Mucosa of gallbladder (tissue), 1 donor: ENCODE measurements at regions not wholly inside any gene's neighbourhood (a gene's known extent, or its start where the extent isn't known, plus 50 kb on each side); places are given as distances from the start of the nearest gene placed in this dataset.
"Not testable (repeated sequence)": the region's sequence is repeated elsewhere in the genome, so short reads cannot be mapped to it uniquely, and the experiment has no call there.

Experiments used
- DNase-seq: peaks from one replicate; pipeline ENCODE4 v3.0.0-alpha.2; 2020; ENCODE audit warnings: low spot score
- donor health status: DM: no; HTN: no; CAD: no.

DNA sequence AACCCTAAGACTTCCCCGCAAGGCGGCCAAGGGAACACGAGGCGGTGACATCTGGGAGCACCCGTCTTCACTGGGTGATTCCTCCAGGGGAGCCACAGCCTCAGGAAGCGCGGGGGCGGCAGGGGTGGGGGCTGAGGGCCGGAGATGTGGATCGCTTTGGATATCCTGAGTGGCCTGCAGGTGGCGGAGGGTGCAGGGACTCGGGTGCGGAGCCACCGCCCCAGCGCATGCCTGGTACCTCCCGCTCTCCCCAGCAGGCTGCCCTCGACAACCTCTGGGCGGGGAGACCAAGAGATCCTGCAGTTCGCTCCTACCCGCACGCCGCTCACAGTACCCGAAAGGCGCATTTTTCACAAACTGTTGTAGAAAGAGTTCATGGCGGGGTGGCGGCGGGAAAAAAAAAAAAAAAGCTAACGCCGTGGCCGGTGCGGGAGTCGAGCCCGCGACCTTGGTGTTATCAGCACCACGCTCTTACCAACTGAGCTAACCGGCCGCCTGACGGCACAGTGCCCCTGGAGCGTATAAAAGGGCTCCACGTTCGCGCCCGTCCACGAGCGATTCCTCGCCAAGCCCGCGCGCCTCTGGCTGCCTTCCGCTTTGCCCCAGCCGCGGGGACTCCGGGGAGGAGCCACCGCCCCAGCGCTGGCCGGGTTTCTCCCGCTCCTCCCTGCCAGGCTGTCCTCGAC is 124.7 kb upstream of the PRKX start:
- DNase-seq = not testable (repeated sequence)

GRCh38 chrX:3837211-3837610 is 123.8 kb upstream of the PRKX start:
- DNase-seq = not testable (repeated sequence)

DNA sequence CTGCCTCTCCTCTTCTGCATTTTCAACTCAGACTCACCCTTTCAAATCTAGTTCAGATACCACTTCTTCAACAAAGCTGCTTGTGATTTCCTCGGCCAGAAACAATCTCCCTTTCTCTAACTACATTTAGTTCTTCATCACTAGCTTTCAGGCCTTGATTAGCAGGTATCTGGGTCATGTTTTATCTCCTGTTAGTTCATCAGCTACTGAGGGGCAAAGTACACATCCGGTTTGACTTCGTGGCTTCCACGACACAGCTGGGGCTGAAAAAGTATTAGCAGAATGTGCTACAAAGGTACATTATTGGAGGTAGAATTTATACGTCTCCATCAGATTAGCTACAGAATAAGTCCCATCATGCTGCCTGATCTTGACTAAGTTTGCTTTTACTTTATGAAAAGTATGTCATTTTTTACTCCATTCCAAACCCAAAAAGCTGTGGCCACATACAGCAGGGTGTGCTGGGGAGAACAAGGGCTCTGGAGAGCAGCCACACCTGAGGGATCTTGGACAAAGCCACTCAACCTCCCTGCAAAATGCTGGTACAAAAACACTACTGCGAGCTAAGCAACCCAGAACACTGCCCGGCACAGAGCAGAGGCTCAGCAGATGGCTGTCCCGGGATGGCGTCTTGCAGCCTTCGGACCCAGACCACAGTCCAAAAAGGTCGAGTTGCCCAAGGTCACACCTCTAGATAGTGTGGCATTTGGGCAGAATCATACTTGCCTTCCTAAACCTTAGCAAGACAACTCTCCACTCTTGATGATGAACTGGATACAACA is 120.5 kb upstream of the PRKX start:
- not testable (repeated sequence) for DNase-seq

DNA sequence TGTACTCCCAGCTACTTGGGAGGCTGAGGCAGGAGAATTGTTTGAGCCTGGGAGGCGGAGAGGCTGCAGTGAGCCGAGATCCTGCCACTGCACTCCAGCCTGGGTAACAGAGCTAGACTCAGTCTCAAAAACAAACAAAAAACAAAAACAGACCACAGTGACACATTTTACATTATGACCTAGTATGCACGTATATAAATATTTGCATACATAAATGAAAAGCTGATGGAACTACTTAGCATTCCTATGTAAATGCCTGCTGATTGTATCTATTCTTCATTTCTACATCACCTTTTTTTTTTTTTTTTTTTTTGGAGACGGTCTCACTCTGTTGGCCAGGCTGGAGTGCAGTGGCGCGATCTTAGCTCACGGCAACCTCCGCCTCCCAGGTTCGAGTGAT is 116.6 kb upstream of the PRKX start:
- DNase-seq = not testable (repeated sequence)

- not testable (repeated sequence) for DNase-seq
These were observed 115.6 kb upstream of the PRKX start for GRCh38 chrX:3829041-3829531.

GRCh38 chrX:3828378-3829040 is 115.1 kb upstream of the PRKX start:
- DNase-seq = not testable (repeated sequence)

- DNase-seq = not testable (repeated sequence)
These were observed 110.6 kb upstream of the PRKX start for GRCh38 chrX:3824008-3824407.

- no peak for DNase-seq
These were observed 106.7 kb upstream of the PRKX start for GRCh38 chrX:3820167-3820566.

DNA sequence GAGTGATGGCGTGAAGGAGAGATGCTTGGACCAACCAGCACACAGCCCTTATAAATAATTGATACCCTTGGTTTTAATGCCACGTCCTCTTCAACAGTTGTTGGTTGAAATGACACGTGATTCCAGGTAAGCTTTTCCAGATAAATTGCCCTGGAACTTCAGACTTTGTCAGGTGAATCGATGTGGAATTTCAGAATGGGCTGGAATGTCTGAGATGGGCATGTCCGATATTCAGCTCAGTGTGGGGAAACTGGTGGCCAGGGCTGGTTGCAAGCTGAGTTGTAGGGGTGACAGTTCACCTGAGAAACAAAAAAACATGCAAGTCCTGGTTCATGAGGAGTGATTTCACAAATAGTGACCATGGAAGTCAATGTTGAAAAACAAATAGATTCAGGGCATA is 104.0 kb upstream of the PRKX start:
- DNase-seq = not testable (repeated sequence)

DNA sequence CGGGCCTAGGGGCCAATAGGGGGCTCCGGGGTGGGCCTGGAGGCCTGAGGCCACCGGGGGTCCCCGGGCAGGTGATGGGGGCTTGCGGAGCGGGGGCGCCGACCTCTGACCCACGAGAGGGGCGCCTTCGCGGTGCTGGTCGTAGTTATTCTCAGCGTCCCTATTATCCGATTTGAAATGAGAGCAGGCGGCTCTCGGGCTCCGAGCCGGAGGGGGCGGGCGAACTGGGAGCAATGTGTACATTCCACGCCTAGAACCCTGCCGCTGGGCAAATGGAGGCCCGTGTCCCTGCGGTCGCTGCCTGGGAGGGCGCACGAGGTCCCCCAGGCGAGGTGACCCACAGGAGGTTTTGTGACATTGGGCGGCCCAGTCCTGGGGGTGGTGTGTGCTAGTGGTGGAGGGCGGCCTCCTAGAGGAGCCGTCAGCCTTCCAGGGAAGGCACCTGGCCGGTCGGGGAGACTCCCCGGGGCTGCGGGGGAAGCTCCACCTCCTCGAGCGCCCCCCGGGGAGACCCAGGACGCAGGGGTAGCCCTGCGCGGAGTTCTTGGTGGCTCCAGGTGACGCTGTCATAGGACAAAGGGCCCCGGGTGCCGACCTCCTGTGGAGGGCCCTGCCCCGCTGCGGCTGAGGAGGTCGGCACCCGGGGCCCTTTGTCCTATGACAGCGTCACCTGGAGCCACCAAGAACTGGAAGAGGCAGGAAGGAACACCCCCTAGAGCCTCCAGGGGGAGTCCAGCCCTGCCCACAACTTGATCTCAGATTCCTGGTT is 102.6 kb upstream of the PRKX start:
- DNase-seq = peak; percentile 52

DNA sequence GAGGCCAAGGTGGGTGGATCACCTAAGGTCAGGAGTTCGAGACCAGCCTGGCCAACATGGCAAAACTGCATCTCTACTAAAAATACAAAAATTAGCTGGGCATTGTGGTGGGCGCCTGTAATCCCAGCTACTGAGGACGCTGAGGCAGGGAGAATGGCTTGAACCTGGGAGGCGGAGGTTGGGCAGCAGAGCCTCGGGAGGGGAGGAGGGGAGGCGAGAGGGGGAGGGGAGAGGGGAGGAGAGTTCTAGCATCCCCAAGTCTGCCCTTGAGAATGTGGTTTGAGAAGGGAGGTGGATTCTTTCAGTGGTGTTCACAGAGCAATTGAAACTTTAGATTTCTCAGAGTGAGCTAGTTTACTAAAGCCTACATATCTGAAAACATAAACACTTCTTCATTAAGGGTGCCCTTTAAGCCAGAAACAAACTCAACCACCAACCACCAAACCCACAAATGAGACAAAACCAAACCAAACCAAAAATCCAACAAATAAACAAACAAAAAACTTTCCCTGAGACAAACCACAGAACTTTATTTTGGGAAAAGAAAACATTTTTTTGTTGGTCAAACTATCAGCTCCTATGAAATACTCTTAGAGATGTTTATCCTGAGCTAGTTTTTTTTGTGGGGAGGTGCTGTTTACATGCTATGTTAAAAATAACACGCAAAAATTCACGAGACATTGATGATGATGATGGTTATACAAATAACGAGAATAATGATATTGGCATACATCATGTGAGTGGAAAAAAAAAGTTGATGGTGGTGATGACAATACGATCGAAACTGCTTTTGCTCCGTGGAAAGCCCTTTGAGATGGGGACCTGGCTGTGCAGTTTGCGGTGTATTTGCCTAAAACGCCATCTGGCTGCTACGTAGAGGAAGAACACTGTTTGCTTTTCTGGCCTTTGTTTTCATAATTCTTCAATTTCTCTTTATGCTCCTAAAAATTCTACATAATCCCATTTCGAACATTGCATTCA is 98.2 kb upstream of the PRKX start:
- DNase-seq = peak; percentile 22

GRCh38 chrX:3807906-3808305 is 94.5 kb upstream of the PRKX start:
- DNase-seq = no peak

- DNase-seq = no peak
These were observed 93.2 kb upstream of the PRKX start for GRCh38 chrX:3806630-3807029.

GRCh38 chrX:3803713-3804112 is 90.3 kb upstream of the PRKX start:
- DNase-seq = no peak

- no peak for DNase-seq
These were observed 89.9 kb upstream of the PRKX start for GRCh38 chrX:3803305-3803704.

DNA sequence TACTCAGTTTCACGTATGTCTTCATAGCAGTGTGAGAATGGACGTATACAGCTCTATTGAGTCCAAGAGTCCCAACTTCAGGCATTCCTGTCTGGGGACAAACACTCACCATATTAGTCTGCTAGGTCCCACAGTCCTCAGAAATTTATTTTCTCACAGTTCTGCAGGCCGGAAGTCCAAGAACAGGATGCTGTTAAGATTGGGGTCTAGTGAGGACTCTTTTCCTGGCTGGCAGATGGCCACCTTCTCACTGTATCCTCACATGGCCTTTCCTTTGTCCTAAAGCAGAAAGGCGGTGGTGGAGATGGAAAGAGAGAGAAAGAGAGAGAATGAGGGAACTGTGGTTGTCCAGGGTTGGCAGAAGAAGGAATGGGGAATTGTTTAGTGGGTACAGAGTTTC is 82.0 kb upstream of the PRKX start:
- not testable (repeated sequence) for DNase-seq

GRCh38 chrX:3791449-3791848 is 78.0 kb upstream of the PRKX start:
- DNase-seq = no peak

- no peak for DNase-seq
These were observed 75.2 kb upstream of the PRKX start for GRCh38 chrX:3788494-3789233.

- DNase-seq = no peak
These were observed 74.4 kb upstream of the PRKX start for GRCh38 chrX:3787856-3788255.

DNA sequence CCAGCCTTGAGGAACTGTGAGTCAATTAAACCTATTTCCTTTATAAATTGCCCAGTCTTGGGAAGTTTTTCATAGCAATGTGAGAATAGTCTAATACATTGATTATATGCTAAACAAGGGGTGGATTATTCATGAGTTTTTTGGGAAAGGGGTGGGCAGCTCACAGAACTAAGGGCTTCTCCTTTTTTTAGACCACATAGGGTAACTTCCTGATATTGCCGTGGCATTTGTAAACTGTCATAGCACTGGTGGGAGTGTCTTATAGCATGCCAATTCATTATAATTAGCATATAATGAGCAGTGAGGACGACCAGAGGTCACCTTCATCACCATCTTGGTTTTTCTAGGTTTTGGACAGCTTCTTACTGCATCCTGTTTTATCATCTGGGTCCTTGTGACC is 72.4 kb upstream of the PRKX start:
- not testable (repeated sequence) for DNase-seq
